ENCODE measurements at regions not wholly inside any gene's neighbourhood (a gene's known extent, or its start where the extent isn't known, plus 50 kb on each side); places are given as distances from the start of the nearest gene placed in this dataset.

DNA sequence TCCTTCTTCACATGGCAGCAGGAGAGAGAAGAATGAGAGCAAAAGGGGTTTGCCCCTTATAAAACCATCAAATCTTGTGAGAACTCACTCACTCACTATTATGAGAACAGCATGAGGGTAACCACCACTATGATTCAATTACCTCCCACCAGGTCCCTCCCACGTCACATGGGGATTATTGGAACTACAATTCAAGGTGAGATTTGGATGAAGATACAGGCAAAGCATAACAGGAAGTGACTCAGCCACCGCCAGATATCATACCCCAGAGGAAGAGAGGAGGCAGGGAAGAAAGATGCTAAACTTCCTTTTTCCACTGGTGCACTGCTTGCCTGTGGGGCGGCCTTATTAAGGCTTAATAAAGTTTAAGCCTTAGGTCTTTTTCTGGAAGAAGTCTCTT is 766.1 kb downstream of the KCTD8 start:
- TF ChIP-seq POLR2A (IDR thresholded peaks at IDR 0.05), result no peak
- TF ChIP-seq, protein P1, sequence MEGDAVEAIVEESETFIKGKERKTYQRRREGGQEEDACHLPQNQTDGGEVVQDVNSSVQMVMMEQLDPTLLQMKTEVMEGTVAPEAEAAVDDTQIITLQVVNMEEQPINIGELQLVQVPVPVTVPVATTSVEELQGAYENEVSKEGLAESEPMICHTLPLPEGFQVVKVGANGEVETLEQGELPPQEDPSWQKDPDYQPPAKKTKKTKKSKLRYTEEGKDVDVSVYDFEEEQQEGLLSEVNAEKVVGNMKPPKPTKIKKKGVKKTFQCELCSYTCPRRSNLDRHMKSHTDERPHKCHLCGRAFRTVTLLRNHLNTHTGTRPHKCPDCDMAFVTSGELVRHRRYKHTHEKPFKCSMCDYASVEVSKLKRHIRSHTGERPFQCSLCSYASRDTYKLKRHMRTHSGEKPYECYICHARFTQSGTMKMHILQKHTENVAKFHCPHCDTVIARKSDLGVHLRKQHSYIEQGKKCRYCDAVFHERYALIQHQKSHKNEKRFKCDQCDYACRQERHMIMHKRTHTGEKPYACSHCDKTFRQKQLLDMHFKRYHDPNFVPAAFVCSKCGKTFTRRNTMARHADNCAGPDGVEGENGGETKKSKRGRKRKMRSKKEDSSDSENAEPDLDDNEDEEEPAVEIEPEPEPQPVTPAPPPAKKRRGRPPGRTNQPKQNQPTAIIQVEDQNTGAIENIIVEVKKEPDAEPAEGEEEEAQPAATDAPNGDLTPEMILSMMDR (IDR thresholded peaks at IDR 0.05 in 8 of 11, conservative IDR thresholded peaks at IDR 0.05 in 3 of 11), result no peak
